NK-92 (cell line): ENCODE measurements at regions not wholly inside any gene's neighbourhood (a gene's known extent, or its start where the extent isn't known, plus 50 kb on each side); places are given as distances from the start of the nearest gene placed in this dataset.
"Not testable (repeated sequence)": the region's sequence is repeated elsewhere in the genome, so short reads cannot be mapped to it uniquely, and the experiment has no call there.

ENCODE experiments used
- DNase-seq: peaks from one replicate; lab custom pipeline; 2025; ENCODE audit not compliant: unreplicated experiment; lab: John Stamatoyannopoulos, UW

DNA sequence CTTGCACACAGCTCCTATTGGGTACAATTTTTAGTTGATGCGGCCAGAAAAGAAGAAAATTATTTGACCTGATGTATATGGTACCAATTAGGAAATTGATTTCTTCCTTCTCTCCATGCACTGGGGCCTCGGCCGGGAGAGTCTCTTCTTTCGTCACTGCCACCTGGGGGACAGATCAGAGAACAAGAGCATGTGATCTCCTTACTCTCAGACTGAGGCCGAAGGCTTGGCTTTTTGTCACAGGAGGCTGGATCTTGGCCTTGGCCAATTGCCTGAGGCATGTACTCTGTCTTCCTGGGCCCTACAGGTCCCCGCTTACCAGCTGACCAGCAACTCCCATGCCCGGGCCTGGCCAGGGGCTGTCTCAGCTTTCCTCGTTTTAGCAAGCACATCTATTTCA is 330.3 kb downstream of the KLF13 start:
- DNase-seq, result not testable (repeated sequence)

DNA sequence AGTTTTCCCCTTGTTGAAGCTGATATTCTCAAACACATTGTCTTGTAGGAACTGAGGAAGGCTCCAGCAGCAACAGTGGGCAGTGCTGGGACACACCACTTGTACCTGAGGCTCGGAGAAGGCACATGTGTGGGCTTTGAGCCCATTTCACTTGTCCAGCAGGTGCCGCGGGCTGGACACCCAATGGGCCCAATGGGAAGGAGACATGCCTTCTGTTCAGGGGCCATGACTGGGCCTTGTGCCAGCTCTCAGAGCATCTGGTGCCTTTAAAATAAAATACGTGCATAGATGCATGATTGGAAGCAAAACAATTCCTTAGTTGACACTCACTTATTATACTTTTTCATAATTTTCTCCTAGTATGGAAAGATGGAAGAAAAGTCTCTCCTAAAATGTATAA is 334.2 kb downstream of the KLF13 start:
- DNase-seq, result no peak

DNA sequence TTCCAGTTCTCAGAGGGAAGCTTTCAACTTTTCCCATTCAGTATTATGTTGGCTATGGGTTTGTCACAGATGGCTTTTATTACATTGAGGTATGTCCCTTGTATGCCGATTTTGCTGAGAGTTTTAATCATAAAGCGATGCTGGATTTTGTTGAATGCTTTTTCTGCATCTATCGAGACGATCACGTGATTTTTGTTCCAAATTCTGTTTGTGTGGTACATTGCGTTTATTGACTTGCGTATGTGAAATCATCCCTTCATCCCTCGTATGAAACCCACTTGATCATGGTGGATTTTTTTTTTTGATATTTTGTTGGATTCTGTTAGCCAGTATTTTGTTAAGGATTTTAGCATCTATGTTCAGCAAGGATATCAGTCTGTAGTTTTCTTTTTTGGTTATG is 339.1 kb downstream of the KLF13 start:
- not testable (repeated sequence) for DNase-seq

DNA sequence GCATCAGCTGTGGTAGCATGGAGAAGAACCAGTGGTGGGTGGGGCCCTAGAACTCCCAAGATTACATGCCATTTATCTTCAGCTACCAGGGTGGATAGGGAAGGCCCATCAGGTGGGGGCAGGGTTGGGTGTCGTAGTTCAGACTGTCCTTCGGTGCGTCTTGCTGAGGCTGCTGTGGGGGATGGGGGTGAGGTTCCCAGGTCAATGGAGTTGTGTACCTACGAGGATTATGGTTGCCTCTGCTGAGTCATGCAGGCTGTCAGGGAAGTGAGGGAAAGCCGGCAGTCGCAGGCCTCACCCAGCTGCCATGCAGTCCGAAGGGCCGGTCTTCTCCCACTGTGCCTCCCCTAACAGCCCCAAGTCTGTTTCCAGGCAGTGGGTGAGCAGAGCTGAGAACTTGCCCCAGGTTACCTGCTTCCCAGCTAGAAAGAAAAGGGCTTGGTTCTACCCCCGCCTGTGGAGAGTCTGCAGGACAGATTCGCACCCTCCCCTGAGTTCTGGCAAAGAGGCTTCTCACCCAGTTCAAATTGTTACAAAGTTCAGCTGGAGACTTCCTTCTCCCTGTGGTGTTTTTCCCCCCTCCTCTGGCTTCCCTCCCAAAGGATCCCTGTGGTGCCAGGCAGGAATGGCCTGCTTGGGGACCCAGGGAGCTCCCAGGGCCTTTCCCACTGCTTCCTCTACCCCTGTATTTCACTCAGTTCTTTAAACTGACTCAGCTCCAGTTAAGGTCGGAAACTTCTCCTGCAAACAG is 342.7 kb downstream of the KLF13 start:
- not testable (repeated sequence) for DNase-seq

DNA sequence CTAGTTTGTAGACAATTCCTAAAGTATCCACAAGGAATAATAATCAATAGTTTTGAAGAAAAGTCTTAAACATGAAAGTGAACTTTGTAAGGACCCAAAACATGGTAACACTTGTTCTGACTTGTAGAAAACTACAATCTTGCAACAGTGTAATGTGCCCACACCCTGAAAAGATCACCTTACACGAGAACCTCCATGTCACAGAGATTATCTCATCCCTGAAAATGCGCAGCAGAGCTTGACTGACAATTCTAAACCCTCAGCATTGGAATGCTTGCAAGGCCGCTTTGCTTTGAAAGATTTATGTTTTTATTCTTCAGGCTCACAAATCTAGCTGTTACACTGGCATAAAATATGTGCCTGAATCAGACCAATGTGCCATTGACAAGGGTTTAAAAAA is 346.6 kb downstream of the KLF13 start:
- not testable (repeated sequence) for DNase-seq

DNA sequence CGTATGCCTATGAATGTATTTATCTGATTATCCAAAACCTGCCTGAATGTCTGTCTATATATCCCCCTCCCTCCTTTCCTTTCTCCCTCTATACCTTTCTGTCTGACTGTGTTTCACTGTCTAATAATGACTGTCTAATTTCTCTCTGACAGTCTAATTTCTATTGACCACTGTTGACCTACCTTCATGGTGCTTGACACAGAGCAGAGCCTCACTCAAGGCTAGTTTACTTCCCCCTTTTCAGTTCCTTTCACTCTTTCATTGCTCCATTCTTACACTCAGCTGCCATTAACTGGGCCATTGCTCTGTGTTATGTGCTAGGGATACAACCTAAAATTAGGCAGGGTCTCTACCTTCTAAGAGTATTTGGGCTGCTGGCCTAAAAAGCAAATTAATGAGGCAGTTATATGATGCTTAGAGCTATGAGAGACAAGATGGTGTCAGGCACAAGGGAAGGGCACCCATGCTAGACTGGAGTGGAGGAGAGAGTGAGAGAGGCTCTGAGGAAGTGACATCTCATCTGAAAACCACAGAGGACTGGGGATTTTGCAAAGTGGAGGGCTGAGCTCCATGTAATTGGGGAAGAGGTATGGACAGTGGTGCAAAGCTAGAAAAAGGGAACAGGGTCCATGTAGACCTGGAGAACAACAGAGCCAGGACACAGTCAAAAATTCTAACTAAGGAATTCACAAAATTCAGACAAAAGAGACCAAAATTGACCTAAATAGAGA is 348.6 kb upstream of the CHRNA7 start:
- not testable (repeated sequence) for DNase-seq

DNA sequence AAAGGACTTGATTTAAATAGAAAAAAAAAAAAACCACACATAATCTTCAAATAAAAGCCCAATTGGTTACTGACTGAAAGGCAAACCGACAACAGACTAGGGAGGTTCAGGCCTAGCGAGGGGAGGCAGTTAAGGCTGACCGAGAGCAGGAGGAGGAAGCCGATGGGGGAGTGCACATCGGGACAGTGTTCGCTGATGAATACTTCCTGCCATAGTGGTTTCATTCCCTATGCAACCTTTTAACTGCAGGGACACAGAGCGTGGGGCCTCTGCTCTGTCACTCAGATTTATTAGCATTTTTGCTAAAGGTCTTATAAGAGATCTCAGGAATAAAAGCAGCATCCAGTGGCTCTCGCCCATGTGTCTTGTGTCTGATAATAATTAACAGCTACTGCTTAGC is 343.2 kb upstream of the CHRNA7 start:
- DNase-seq, result not testable (repeated sequence)

DNA sequence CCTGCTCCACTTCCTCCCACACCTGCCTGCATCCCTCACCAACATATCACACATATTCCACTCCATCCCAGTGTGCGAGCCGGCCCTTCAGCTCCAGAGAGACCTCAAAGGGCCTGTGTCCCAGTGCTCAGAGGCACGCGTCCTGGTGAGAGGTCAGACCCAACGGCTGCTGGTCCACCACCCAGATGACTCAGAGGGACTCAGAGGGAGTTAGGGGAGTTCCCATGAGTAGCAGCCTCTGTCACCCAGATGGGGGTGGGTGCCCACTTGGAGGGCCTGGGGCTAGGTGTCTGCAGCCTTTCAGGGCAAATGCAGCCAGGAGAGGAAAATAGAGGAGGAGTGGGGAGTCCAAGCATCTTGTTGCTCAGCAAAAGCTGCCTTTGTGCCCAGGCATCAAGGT is 333.8 kb upstream of the CHRNA7 start:
- DNase-seq, result not testable (repeated sequence)

DNA sequence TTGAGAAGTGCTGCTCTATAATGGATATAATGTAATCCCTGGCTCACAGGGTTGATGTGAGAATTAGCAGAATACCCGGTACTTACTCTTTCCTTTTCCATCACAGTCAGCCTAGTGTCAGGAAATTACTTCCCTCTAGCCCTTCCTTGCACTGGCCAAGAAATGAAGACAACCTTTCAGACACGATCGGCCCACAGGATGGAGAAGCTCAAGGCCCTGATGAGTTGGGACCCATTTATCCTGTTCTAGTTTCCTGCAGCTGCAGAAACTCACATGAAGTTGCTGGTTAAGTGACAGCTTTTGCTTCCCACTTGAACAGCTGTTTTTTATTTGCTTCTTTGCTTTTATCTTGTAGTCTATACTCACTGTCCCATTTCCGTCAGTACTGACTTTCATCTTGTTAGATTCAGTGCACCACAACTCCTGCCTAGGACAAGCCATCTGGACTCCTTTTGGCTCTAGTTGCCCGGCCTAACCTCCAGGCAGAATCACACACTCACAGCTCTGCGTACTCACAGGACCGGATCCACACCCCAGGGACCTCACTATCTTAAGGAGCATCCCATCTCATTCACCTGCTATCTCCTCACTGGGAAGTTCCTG is 325.1 kb upstream of the CHRNA7 start:
- not testable (repeated sequence) for DNase-seq

DNA sequence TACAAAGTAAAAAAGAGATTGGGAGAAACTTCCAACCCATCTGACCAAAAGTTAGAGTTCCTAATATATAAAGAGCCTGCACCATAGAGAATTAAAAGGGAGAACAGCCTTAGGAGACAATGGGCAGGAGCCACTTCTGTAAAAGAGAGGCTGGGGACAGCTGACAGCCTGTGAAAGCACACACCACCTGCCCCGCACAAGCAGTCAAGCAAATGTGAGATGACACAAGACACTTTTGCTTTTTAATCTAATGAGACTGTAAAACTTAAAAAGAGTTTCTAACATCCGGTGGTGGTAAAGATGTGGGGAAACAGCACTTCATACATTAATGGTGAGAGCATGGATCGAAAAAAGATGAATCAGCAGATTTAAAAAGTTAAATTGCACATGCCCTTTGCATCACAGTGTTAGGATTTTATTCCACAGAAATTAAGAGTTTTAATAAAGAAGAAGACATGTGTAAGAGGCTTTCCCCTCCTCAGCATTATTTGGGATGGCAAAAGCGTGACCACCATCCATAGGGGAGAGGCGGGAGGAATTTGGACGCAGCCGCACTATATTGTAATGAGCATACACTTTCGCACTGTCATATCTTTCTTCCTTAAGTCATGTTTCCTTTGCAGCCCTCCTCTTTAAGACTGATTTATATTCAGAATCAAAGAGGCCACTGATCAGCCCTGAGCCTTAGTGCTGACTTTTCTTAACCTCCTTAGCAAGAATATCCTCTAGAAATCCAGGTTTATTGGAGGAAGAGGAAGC is 322.2 kb upstream of the CHRNA7 start:
- not testable (repeated sequence) for DNase-seq

DNA sequence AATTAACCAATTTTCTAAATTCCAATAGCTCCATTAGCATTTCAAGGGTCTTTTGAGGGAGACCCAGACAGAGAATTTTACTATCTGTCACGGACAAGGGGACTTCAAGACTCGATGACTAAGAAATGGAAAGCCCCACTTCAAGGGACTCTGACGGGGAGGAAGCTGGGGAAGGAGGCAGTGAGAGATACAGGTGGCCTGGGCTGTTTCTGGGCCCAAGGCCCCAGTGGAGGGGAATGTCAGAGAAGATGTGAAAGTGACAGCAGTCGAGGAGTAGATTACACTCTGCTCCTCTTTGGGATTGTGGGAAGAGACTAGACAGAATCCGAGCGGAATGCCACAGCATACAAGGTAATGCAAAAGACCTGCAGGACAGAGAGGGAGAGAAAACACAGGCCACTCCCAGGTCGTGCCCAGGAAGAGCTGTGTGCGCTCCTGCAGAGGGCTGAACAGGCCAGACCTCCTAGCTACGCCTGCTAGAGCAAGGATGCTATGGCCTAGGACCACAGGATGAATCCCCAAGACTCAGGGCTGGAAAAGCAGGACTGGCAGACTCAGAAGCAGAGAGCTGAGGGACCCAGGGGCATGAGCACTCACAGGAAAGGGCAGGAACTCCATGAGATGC is 321.5 kb upstream of the CHRNA7 start:
- DNase-seq, result not testable (repeated sequence)

DNA sequence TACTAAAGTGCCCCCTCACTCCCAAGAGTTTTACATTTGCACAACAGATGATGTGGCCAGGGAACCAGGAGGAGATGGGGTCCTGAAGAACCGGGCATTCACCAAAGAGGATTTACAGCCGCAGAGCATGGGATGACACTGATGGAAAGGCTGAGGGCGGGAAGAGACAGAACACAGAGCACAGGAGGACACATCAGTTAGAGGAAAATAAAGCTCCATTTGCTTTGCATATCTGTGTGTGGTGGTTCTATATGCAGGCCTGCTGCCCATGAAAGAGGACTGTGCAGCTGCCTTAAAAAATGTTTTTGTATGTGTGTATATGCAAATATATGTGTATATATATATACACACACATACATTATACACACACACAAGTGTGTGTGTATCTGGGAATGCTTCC is 320.8 kb upstream of the CHRNA7 start:
- not testable (repeated sequence) for DNase-seq

DNA sequence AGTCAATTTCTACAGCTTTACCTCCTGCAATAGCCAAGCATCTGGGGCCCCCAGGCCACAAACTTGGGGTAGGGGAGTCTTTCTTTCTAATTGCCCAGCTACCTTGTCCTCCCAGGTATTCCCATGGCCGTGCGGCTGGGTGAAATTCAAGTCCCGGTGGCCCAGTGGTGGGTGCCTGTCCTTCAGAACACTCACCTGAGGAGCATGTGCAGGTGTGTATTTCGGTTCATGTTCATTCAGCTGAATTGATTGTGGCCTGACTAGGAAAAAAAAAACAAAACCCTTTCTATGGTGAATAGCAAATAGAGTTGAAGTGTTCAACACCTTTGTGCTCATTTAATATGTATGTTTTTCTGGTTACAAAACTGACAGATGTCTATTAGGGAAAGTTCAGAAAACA is 319.5 kb upstream of the CHRNA7 start:
- DNase-seq, result not testable (repeated sequence)

DNA sequence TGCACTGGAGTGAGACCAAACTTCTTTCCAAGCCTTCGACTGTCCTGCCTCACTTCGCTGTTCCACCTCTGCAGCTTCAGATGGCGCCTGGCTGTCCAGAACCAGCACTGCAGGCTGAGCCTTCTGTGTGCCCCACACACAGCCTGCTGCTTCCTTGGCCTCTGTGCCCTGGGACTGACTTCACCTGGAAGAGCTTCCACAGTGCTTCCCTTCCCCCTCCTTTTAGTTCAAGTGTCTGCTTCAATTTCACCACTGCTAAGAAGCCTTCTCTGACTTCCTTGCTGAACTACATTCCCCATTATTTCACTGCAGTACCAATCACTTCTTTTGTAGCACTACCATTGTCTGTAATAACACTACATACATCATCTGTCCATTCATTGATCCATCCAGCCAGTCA is 315.1 kb upstream of the CHRNA7 start:
- DNase-seq, result not testable (repeated sequence)

DNA sequence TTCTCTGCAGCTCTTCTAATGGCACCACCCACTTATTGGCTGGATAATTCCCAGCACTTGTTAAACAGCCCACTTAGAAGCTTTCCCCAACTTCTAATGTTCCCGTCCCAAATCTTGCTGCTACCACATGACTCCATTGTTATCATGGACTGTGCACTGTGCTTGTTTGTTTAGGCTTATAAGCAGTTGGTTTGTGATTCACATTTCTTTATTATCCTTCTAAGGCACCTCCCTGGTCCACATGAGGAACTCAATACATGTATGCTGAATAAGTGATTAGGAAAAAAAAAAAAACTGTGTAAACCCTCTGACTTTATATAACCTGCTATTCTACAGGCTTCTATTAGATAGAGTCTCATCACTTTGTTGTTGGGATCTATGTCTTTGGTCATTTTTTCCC is 311.7 kb upstream of the CHRNA7 start:
- not testable (repeated sequence) for DNase-seq

DNA sequence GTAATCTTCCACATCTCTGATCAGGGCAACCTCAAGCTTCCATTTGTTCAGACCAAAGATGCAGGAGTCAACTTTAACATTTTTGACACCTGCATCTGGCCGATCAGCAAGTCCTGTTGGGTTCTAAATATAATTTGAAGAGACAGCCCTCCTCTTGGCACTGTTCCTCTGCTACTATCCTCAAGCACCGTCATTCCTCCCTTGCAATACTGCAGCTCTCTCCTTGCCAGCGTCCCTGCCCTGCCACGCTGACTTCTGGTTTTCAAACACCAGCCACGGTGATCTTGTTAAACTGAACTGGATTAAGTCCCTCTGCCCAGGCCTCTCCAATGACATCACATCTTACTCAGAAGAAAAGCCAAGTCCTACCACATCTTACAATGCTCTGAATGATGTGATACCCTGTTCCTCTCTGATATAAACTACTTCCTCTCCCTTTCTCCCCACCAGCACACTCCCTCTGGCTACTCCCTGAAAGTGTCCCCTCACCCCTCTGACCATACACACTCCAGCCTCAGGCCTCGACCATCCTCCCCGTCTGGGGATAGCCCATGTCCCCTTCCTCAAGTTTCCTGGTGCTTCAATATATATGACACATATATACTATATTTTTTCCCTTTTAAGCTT is 310.8 kb upstream of the CHRNA7 start:
- DNase-seq, result not testable (repeated sequence)

DNA sequence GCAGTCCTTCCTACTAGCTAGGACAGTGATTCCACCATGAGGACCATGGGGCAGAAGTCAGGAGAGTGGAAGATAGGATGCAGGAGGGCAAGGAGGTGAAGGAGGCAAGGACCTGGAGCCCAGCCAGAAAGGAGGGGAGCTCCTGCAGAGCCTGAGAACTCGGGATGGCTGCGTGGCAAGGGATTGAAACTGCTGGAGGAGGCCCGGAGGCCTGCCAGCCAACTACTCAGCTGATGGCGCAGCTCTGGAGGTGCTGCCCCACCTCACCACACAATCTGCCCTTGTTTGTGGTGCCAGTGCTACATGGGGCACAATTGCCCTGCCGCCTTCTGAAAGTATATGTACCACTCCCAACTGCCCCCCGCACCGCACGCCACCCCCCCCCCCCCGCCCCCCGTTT is 307.3 kb upstream of the CHRNA7 start:
- DNase-seq, result not testable (repeated sequence)

DNA sequence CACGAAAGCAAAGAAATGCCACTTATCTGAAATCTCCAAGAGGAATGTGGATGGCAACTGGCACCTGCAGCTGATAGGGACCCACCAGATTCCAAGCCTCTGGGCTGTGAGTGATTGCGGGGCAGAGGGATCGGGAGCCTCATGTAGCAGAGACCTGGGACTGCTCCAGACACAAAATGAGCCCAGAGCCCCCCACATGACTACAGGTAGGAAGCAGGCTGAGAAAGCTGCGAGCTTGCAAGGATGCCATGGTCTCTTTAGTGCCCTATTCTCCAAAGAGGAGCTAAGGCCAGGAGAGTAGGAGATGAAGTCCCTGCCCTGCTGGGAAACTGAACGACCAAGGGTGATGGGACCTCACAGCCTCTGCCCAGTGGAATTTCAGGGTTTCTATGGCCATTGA is 305.4 kb upstream of the CHRNA7 start:
- not testable (repeated sequence) for DNase-seq

DNA sequence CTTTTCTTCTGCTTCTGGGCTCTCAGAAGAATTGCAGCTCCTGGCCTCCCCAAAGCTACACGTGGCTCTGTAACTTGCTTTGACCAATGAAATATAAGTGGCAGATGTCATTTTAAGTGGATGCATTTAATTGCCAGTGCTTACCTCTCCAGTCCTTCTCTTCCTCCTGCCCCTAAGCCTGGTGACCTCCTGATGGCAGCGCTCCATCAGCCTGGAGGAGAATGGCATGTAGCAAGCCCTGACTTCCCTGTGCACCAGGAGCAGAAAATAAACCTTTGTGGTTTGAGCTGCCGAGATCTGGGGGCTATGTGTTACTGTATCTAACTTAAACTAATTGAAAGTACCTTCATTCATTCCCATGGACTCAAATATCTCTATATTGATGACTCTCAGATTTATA is 304.7 kb upstream of the CHRNA7 start:
- not testable (repeated sequence) for DNase-seq

DNA sequence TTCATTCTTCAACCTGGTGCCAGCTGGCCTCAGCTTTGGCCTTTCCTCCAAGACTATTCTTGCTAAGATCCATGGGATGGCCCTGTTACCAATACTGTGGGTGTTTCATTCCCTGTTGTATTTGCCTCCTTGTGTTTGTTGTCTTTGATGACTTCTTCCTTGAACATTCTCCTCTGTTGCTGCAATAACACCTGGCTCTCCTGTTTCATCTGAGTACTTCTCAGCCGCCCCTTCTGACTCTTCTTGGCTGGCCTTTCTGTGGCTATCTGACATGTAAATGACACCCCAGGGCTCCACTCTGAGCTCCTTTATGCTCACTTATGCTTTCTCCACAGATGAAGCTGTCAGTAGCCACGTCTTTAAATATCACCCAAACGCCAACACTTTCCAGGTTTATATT is 302.7 kb upstream of the CHRNA7 start:
- DNase-seq, result no peak
